ENCODE measurements at regions not wholly inside any gene's neighbourhood (a gene's known extent, or its start where the extent isn't known, plus 50 kb on each side); places are given as distances from the start of the nearest gene placed in this dataset.

DNA sequence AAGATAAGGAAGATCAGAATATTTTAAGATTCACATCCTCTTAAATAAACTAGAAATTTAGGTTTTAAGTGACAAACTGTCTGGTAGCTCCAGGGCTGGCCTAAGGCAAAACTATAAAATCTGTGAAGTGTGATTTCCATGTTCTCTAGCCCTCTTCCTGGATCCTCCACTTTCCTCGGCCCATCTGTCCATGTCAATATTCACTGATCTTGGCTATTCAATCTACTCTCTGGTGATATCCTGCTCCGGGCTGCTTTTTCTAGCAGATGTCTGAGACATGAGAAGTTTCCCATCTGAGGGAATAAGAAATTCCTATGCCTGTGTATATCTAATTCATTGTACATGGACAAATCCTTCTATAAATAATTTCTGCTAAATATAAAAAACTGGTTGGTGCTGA, 500.4 kb downstream of the GALC start:
- no peak for ATAC-seq (ENCODE audit: insufficient read depth, low read depth)
- Histone ChIP-seq H3K36me3 (ENCODE audit: insufficient read depth, low read length) (no peaks in the 10 kb centered on the region), H2AFZ (ENCODE audit: low read depth, low read length) (no peak overlapping the region), H3K27ac (ENCODE audit: low read length) (no peak overlapping the region), H3K4me3 (ENCODE audit: low read depth in 1 of 2, low read length in 2 of 2) (no peak overlapping the region), H4K20me1 (ENCODE audit: insufficient read depth, low read length) (no peaks in the 10 kb centered on the region), H3K4me2 (ENCODE audit: insufficient read depth, low read length) (no peak overlapping the region), H3K4me1 (ENCODE audit: insufficient read depth, low read length) (no peaks in the 10 kb centered on the region), H3K9me3 (ENCODE audit: insufficient read depth, low read length, severe bottlenecking) (no peaks in the 10 kb centered on the region), H3K79me2 (ENCODE audit: insufficient read depth, low read length) (no peaks in the 10 kb centered on the region), H3K27me3 (ENCODE audit: insufficient read depth, low read length, poor library complexity) (no peaks in the 10 kb centered on the region), H3K9ac (ENCODE audit: low read depth, low read length) (no peak overlapping the region)
- no peak for DNase-seq
- TF ChIP-seq, protein P1, sequence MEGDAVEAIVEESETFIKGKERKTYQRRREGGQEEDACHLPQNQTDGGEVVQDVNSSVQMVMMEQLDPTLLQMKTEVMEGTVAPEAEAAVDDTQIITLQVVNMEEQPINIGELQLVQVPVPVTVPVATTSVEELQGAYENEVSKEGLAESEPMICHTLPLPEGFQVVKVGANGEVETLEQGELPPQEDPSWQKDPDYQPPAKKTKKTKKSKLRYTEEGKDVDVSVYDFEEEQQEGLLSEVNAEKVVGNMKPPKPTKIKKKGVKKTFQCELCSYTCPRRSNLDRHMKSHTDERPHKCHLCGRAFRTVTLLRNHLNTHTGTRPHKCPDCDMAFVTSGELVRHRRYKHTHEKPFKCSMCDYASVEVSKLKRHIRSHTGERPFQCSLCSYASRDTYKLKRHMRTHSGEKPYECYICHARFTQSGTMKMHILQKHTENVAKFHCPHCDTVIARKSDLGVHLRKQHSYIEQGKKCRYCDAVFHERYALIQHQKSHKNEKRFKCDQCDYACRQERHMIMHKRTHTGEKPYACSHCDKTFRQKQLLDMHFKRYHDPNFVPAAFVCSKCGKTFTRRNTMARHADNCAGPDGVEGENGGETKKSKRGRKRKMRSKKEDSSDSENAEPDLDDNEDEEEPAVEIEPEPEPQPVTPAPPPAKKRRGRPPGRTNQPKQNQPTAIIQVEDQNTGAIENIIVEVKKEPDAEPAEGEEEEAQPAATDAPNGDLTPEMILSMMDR (IDR thresholded peaks at IDR 0.05; ENCODE audit: borderline replicate concordance, extremely low read depth, low read length, poor library complexity, severe bottlenecking), result no peak
- no peak for TF ChIP-seq EZH2 (IDR thresholded peaks at IDR 0.05; ENCODE audit: borderline replicate concordance, low read depth, low read length, severe bottlenecking)

DNA sequence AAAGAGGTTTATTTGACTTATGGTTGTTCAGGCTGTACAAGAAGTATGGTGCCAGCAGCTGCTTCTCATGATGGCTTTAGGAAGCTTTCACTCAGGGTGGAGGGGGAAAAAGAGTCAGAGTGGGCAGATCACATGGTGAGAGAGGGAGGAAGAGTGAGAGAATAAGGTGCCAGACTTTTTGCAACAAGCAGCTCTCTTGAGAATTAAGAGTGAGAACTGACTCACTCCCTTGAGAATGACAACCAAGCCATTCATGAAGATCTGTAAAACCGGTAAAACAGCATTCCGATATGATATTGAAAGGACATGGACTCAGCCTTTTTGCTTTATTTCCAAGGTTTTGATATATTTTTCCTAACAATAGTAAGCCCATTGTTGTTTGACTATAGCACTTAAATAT, 501.2 kb downstream of the GALC start:
- H3K9ac ChIP-seq (ENCODE audit: low read depth, low read length), result no peak overlapping the region
- DNase-seq, result no peak
- H3K4me2 ChIP-seq (ENCODE audit: insufficient read depth, low read length), result no peak overlapping the region
- TF ChIP-seq, protein P1 (IDR thresholded peaks at IDR 0.05; ENCODE audit: borderline replicate concordance, extremely low read depth, low read length, poor library complexity, severe bottlenecking), result no peak
- no peak for TF ChIP-seq EZH2 (IDR thresholded peaks at IDR 0.05; ENCODE audit: borderline replicate concordance, low read depth, low read length, severe bottlenecking)
- H3K79me2 ChIP-seq (ENCODE audit: insufficient read depth, low read length), result no peaks in the 10 kb centered on the region
- H3K27me3 ChIP-seq (ENCODE audit: insufficient read depth, low read length, poor library complexity), result no peaks in the 10 kb centered on the region
- no peaks in the 10 kb centered on the region for H3K4me1 ChIP-seq (ENCODE audit: insufficient read depth, low read length)
- no peaks in the 10 kb centered on the region for H3K36me3 ChIP-seq (ENCODE audit: insufficient read depth, low read length)
- H2AFZ ChIP-seq (ENCODE audit: low read depth, low read length), result no peak overlapping the region
- H3K9me3 ChIP-seq (ENCODE audit: insufficient read depth, low read length, severe bottlenecking), result no peaks in the 10 kb centered on the region
- no peak overlapping the region for H3K4me3 ChIP-seq (ENCODE audit: low read depth in 1 of 2, low read length in 2 of 2)
- no peak for ATAC-seq (ENCODE audit: insufficient read depth, low read depth)
- no peak overlapping the region for H3K27ac ChIP-seq (ENCODE audit: low read length)
- no peaks in the 10 kb centered on the region for H4K20me1 ChIP-seq (ENCODE audit: insufficient read depth, low read length)

DNA sequence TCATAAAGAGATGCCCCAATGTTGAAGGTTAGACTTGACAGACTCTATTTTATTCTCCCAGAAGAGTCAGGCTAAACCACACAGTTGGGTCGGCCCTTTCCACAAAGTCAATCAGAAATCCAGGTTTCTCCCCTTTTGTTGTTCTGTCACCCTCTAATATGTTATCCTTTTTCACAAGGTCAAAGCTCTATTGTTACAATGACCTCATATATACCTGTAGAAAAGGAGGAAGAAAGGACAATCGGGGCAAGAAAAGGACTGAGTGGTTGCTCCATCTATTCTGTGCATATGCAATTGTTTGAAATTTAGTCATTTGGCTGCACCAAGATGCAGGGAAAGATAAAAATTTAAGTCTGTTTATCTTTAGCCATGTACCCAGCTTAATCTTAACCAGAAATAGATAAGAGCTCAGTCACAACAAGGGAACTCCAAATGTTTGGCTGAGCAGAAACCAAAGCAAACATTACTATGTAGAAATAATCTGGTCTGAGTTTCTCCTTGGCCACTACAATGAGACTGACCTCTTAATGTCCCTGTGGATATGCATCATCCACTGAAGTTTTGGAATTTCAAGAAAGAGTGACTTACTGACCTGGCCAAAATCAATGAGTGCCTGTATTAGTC, 503.7 kb downstream of the GALC start:
- no peak for DNase-seq
- no peak overlapping the region for H2AFZ ChIP-seq (ENCODE audit: low read depth, low read length)
- no peaks in the 10 kb centered on the region for H3K4me1 ChIP-seq (ENCODE audit: insufficient read depth, low read length)

More for the DNA sequence above, 503.7 kb downstream of the GALC start:
- H4K20me1 ChIP-seq (ENCODE audit: insufficient read depth, low read length), result no peaks in the 10 kb centered on the region
- H3K4me2 ChIP-seq (ENCODE audit: insufficient read depth, low read length), result no peak overlapping the region
- no peak for TF ChIP-seq EZH2 (IDR thresholded peaks at IDR 0.05; ENCODE audit: borderline replicate concordance, low read depth, low read length, severe bottlenecking)
- TF ChIP-seq, protein P1 (IDR thresholded peaks at IDR 0.05; ENCODE audit: borderline replicate concordance, extremely low read depth, low read length, poor library complexity, severe bottlenecking), result no peak
- H3K9me3 ChIP-seq (ENCODE audit: insufficient read depth, low read length, severe bottlenecking), result no peaks in the 10 kb centered on the region
- no peak for ATAC-seq (ENCODE audit: insufficient read depth, low read depth)
- no peaks in the 10 kb centered on the region for H3K27me3 ChIP-seq (ENCODE audit: insufficient read depth, low read length, poor library complexity)
- H3K4me3 ChIP-seq (ENCODE audit: low read depth in 1 of 2, low read length in 2 of 2), result no peak overlapping the region
- H3K36me3 ChIP-seq (ENCODE audit: insufficient read depth, low read length), result no peaks in the 10 kb centered on the region
- H3K9ac ChIP-seq (ENCODE audit: low read depth, low read length), result no peak overlapping the region
- H3K27ac ChIP-seq (ENCODE audit: low read length), result no peak overlapping the region
- no peaks in the 10 kb centered on the region for H3K79me2 ChIP-seq (ENCODE audit: insufficient read depth, low read length)
